HG02938 (cell line): ENCODE measurements at regions not wholly inside any gene's neighbourhood (a gene's known extent, or its start where the extent isn't known, plus 50 kb on each side); places are given as distances from the start of the nearest gene placed in this dataset.
"Not testable (repeated sequence)": the region's sequence is repeated elsewhere in the genome, so short reads cannot be mapped to it uniquely, and the experiment has no call there.

Experiments
- ATAC-seq: cut with Tn5 transposase; IDR thresholded peaks from one replicate; pipeline ENCODE4 v1.9.1; 2021; ENCODE audit warnings: mild to moderate bottlenecking, moderate library complexity; ENCODE audit not compliant: unreplicated experiment

DNA sequence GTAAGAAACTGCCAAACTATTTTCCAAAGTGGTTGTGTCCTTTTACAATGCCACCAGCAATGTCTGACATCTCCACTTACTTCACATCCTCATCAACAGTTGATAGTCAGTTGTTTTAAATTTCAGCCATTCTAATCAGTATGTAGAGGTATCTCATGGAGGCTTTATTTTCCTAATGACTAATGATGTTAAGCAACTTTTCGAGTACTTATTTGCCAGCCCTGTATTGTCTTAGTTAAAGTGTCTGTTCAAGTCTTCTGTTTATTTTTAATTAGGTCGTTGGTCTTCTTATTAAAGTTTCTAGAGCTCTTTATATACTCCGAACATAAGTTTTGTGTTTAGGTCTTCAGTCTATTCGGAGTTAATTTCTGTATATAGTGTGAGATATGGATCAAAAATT lies 54.9 kb upstream of the NBPF12 start:
- not testable (repeated sequence) for ATAC-seq

DNA sequence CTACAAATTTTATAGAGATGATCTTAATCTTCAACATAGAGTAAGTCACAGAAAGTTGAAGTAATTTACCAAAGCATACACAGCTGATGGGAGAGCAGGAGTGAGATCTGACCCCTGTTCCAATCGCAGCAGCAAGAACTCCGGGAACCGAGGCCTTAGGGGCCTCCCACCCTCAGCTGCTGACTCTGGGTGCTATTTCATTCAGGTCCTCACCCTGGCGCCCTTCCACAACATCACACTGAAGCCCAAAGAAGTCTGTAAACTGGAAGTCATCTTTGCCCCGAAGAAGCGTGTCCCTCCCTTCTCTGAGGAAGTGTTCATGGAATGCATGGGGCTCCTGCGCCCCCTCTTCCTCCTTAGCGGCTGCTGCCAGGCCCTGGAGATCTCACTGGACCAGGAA lies 57.0 kb upstream of the NBPF12 start:
- not testable (repeated sequence) for ATAC-seq

DNA sequence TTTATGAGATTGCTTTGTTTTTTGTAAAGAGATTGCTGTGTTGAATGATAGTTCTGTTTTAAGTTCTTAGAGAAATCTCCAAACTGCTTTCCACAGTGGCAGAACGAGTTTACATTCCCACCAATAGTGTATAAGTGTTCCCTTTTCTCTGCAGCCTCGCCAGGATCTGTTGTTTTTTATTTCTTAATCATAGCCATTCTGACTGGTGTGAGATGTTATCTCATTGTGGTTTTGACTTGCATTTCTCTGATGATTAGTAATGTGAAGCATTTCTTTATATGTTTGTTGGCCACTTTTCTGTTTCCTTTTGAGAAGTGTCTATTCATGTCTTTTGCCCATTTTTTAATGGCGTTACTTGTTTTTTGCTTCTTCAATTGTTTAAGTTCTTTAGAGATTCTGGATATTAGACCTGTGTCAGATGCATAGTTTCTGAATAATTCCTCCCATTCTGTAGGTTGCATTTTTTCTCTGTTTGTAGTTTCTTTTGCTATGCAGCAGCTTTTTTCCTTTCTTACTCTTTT lies 74.3 kb upstream of the NBPF12 start:
- ATAC-seq: not testable (repeated sequence)

DNA sequence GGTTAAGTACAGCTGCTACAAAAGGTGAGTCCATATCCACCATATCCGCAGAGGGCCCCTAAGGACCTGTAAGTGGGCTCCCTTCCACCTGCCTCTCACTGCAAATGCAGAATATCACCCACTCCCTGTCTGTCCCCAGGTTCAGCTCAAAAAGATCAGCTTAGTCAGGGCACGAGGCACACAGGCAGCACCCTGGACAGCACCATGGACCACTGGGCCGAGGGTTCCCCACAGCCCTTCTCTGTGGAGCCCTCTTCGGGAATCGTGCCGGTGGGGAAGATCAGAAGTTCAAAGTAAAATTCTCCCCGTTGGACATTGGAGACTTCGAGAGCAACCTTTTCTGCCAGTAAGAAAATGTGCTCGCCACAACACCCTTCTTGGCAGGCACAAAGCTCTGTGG lies 85.0 kb upstream of the NBPF12 start:
- ATAC-seq: not testable (repeated sequence)

DNA sequence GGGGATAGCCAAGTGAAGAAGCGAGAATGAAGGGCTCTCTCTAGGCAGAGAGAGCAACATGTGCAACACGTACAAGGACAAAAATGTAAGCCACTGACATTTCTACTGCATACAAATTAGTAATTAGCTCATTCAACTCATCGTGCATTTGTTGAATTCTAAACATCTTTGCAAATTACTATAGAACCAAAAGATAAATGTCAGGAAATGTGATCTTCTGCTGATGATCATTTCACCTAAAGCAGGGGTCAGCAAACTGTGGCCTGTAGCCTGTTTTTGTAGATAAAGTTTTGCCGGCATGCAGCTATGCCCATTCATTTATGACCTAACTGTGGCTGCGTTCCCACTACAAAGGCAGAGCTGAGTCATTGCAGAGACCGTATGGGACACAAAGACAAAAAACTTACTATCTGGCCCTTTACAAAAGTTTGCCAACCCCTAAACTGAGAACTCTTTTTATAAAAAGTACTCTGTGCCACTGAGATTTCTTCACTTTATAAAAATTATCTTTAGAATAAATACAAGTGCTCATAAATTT lies 87.7 kb upstream of the NBPF12 start:
- not testable (repeated sequence) for ATAC-seq

DNA sequence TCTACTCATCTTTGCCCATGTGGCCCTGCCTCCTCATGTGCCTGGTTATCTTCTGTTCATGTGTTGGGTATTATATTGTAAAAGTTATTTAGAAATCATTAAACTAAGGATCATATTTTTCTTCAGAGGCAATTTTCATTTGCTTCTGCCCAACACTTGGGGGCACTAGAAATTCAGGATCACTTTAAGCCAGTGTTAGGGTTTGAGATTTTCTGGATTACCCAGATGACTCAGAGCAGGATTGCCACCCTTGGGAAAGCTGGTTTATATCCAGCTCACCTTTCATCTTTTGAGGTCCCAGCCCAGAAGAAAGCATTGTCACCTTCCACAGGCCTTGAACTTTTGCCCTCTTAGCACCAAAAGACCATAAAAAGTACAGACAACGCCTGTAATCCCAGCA lies 99.4 kb upstream of the NBPF12 start:
- not testable (repeated sequence) for ATAC-seq

DNA sequence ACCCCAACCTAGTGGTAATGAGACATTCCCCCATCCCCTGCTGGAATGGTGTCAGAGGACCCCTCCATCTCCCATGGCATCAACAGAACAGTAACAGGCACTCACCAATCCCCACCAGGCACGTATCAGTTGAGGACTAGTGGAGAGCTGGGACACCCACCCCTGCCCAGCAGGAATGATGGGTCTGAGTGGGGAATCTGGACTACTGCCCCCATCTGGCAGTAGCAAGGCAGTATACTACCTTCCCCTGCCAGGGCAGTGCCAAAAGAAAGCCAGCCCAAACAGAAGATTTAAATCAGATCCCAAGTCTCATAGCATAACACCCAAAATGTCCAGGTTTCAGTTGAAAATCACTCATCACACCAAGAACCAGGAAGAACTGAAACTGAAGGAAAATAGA lies 111.2 kb upstream of the NBPF12 start:
- not testable (repeated sequence) for ATAC-seq

DNA sequence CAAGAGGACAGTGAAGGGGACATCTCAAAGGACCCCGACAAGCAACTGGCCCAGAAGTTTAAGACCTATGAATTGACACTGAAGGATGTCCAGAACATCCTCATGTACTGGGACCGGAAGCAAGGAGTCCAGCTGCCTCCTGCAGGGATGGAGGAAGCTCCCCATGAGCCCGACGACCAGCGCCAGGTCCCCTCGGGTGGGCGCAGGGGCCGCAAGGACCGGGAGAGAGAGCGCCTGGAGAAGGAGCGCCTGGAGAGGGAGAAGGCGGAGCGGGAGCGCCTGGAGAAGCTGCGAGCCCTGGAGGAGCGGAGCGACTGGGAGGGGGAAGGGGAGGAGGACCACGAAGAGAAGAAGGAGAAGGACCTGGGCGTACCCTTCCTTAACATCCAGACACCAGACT lies 143.9 kb upstream of the NBPF12 start:
- ATAC-seq: not testable (repeated sequence)

DNA sequence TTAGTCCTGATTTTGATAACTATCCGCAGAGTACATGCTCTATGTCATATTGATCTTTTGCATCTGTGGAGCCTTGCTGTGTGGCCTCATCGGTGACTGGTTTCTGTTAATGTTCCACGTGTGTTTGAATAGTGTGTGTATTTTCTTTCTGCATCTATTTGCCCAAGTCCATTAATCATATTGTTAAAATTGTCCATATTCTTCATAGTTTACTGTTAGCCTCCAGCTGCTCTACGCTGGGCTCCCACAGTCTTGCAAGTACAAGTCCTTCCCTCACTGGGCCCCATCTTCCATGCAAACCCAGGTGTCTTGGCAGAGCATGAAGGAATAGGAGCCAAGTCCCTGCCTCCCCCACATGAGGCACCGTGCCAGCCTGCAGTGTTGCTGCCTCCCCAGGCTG lies 145.4 kb upstream of the NBPF12 start:
- not testable (repeated sequence) for ATAC-seq

DNA sequence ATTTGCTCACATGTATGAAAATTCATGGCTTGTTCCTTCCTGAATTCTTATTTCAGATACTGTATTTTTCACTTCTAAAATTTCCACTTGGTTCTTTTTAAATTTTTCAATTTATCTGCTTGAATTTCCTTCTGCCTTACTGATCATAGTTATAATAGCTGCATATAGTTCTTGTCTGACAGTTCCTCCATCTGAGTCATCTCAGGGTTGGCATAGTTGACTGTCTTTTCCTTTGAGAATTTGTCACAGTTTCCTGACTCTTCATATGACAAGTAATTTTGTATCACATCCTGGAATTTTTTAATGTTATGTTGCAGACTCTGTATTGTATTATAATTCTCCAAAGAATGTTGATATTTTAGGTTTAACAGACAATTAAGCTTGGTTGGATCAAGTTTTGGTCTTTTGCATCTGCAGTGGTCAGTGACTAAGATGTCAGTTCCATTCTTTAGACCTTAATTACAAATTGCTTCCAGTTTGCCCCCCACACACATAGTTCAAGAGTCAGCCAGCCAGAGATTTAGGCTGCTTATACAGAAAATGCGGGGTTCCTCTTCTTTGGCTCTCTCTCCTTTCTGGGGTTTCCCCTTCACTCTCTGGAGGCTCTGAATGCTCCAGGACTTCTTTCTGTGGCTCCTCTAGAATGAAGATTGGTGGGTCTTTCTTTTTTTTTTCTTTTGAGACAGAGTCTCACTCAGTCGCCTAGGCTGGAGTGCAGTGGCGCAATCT lies 153.7 kb upstream of the NBPF12 start:
- ATAC-seq: not testable (repeated sequence)

DNA sequence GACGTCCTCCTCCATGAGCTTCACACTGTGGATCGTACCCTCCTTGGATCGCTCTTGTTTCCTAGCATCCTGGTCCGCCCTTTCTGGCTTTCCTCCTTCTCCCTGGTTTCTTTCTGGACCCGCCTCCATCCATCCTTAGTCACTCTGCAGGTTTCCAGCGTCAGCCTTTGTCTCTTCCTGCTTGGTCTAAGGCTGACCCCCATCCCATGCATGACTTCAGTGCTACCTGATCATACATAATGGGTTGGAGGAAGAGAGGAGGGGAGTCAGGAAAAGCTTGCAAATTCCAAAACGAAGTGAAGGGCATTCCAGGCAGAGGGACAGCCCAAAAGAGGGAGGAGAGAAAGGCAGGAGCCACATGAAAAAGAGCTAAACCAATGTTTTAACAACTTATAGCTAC lies 156.9 kb upstream of the NBPF12 start:
- ATAC-seq: not testable (repeated sequence)

DNA sequence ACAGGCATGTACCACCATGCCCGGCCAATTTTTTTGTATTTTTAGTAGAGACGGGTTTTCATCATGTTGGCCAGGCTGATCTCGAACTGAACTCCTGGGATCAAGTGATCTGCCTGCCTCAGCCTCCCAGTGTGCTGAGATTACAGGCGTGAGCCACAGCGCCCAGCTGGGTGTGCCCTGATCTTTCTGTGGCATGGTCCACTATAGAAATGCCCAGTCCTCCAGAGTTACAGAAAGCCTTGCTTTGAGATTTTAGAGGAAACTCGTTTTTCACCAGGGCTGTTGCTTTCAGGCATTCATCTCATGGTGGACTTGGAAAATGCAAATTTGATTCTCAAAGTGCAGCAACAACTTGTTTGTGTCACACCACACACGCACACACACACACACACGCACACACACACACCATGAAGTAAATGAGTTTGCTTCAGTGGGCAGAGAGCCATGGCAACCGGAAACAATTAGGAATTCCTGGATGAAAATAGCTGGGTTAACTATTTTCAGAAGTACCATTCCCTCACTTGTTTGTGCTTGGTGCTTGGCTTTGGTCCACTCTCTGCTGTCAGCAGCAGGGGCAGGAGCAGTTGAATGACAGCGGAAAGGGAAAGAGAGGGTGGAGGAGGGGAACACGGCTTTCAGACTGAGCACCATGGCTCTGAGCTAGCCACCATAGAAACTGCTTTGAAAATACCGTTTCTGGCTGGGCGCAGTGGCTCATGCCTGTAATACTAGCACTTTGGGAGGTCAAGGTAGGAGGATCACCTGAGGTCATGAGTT lies 160.1 kb upstream of the NBPF12 start:
- not testable (repeated sequence) for ATAC-seq

DNA sequence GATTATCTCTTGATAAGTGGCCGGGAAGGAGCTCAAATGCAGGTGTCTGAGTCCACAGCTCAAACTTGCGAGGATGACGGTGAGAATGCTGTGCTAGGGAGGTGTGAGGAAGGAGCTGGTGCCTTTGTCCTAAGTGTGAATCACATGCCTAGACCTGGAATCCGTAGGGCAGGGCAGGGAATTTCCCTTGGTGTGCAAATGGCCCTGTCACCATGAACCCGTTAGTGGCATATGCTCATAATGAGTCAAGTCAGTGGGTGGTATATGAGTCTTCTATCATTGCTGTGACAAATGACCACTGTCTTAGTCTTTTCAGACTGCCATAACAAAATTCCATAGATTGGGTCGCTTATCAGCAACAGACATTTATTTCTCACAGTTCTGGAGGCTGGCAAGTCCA lies 163.1 kb upstream of the NBPF12 start:
- not testable (repeated sequence) for ATAC-seq

DNA sequence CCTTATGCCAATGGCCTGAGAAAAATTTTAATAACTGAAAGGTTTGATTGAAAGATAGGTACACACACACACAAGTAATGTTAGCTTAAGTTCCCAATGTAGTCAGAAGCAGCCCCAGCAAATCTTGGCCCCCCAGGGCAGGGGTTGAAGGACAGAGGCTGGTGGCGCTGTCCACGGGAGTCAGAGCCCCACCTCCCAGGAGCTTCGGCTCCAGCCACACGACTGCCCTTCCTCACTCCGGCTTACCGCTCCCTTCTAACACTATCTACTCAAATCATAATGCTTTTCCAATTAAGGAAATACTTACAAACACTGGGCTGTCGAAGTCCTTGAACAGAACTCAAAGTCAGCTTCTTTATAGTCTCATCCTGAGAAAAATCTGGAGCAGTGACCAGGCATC lies 163.9 kb upstream of the NBPF12 start:
- ATAC-seq: not testable (repeated sequence)

DNA sequence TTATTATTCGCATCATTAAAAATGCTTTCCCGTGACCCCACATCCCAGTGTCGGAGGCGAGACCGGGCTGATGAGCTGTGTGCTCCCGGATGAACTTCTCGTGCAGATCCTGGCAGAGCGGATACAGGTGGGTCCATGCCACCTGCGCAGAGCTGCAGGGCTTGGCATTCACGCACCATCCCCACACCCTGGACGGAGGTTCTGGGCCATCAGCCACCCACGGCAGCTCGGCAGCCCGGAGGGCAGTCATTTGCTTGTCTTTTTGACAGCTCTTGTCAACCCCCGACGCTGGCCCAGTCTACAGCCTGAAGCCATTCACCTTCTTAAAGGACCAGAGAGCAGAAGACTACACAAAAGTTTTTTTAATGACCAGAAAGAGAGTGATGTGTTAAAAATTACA lies 166.7 kb upstream of the NBPF12 start:
- ATAC-seq: not testable (repeated sequence)

DNA sequence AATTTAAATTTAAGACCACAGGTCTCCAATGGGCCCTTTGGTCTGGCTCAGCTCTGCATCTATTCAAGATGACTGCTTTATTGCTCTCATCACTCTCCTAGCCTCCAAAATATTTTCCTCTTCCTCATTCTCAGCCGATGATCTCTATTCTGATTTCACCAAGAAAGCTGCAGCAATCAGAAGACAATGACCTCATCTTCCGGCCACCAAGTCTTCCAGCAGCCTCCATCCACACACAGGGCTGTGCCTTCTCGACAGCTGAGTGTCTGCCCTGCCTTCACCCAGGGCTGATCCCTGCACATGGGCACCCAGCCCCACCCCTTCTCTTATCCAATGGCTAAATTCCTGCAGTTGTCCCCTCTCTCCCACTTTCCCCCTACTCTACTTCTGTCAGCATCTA lies 167.1 kb upstream of the NBPF12 start:
- ATAC-seq: not testable (repeated sequence)

DNA sequence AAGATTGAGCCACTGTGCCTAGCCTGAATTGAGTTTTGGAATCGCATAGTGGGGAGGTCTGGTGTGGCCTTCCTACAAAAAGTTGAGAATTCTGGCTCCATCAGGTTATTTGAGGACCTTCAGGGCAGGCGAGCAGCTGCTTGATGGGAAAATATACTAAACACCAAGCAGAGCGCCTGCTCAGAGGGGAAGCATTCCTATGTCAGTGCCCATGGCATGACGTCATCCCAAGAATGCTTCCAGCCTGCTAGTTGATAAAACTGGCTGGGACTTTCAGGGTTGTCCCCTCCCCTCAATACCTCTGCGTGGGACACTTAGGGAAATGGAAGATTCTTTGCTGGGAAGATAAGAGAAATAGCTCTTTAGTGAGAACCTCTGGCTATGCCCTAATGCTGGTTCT lies 174.9 kb upstream of the NBPF12 start:
- not testable (repeated sequence) for ATAC-seq

DNA sequence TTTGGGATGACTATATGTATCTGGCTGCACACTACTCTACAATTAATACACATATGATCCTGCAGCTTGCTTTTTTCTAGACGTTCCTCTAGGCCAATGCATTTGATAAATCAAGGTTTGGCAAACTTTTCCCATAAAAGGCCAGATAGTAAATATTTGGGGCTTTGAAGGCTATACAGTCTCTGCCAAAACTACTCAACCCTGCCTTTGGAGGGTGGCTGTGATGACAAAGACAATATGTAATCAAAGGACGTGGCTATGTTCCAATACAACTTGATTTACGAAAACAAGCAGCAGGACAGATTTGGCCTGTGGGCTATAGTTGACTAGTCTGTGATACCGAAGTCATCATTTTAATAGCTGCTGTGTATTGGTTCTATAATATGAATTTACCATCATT lies 181.3 kb upstream of the NBPF12 start:
- not testable (repeated sequence) for ATAC-seq

DNA sequence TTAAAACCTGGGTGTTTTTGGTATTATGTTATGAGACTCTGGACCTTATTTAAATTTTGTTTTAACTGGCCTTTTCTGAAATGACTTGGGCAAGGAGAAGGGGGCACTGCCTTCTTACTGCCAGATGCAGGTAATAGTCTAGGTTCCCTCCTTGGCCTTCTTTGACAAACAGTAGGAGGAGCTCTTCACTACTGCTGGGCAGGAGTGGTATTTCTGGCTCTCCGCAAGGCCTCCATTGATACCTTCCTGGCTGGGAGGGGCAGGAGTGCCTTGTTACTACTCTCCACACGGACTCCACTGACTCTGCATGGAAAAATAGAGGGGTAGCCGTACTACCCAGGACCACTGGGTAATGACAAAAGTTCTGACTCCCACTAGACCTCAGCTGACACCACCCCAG lies 189.4 kb upstream of the NBPF12 start:
- not testable (repeated sequence) for ATAC-seq

DNA sequence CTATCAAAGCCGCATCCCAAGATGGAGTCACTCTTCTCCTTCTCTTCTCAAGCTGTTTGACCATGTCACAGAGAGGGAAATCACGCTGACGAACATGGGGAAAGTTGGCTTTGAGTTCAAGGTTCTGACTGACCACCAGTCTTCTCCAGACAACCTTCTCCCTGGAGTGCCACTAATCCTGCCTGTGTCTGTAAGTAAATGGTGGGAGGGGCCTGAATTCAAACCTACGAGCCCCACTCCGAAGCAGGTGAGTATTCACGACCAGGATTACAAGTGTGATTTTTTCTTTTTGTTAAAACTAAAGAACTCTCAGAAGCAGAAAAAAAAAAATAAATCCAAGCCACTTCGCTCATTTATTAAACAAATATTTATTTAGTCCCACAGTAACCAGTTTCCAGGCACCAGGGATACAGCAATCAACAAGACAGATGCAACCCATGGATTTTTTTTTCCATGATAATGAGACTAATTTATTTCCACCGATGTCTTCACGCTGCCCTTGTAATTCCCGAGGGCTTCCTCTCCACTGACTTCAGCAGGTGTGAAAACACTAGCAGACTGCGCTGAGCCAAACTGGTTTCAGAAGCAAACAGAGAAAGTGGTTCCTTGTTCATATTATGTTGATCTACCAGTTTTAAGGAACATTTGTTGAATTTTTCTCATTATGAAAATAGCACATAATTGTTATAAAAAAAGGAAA lies 206.0 kb upstream of the NBPF12 start:
- ATAC-seq: not testable (repeated sequence)
